Astrocyte (in vitro differentiated cells and primary cell): ENCODE measurements at regions not wholly inside any gene's neighbourhood (a gene's known extent, or its start where the extent isn't known, plus 50 kb on each side); places are given as distances from the start of the nearest gene placed in this dataset.
"Not testable (repeated sequence)": the region's sequence is repeated elsewhere in the genome, so short reads cannot be mapped to it uniquely, and the experiment has no call there.

Source experiments
- CTCF ChIP-seq: IDR thresholded peaks from 2 replicates; pipeline ENCODE4 v1.5.1; 2011; ENCODE audit warnings: low read depth, mild to moderate bottlenecking, inconsistent platforms, low read length, moderate library complexity; ENCODE audit not compliant: insufficient read depth
- EZH2 ChIP-seq: IDR thresholded peaks from 2 replicates; pipeline ENCODE4 v1.6.1; 2012; ENCODE audit warnings: mild to moderate bottlenecking, low read length, inconsistent platforms; ENCODE audit not compliant: insufficient read depth

- not testable (repeated sequence) for TF ChIP-seq CTCF, EZH2
These were observed 152.9 kb upstream of the NBPF11 start for GRCh38 chr1:148304935-148305334.
